GM18907 (cell line): ENCODE measurements at regions not wholly inside any gene's neighbourhood (a gene's known extent, or its start where the extent isn't known, plus 50 kb on each side); places are given as distances from the start of the nearest gene placed in this dataset.

Experiments
- ATAC-seq: cut with Tn5 transposase; IDR thresholded peaks from one replicate; pipeline ENCODE4 v1.9.1; 2021; ENCODE audit warnings: mild to moderate bottlenecking, moderate library complexity; ENCODE audit not compliant: unreplicated experiment

- no peak for ATAC-seq
Measured at GRCh38 chr7:51645702-51646298, 329.2 kb upstream of the COBL start.

- no peak for ATAC-seq
Measured at GRCh38 chr7:51645255-51645654, 328.6 kb upstream of the COBL start.

- no peak for ATAC-seq
Measured at GRCh38 chr7:51644216-51644615, 327.6 kb upstream of the COBL start.

GRCh38 chr7:51640841-51641240 is 324.2 kb upstream of the COBL start:
- no peak for ATAC-seq

GRCh38 chr7:51639661-51640334 is 323.2 kb upstream of the COBL start:
- ATAC-seq, result no peak

GRCh38 chr7:51636503-51636902 is 319.9 kb upstream of the COBL start:
- no peak for ATAC-seq

GRCh38 chr7:51635775-51636174 is 319.2 kb upstream of the COBL start:
- no peak for ATAC-seq

- no peak for ATAC-seq
Measured at GRCh38 chr7:51634538-51634937, 317.9 kb upstream of the COBL start.

- no peak for ATAC-seq
Measured at GRCh38 chr7:51634025-51634424, 317.4 kb upstream of the COBL start.

GRCh38 chr7:51633596-51633995 is 317.0 kb upstream of the COBL start:
- no peak for ATAC-seq

- no peak for ATAC-seq
Measured at GRCh38 chr7:51633006-51633405, 316.4 kb upstream of the COBL start.

GRCh38 chr7:51630933-51631332 is 314.3 kb upstream of the COBL start:
- ATAC-seq, result no peak

GRCh38 chr7:51629206-51629605 is 312.6 kb upstream of the COBL start:
- no peak for ATAC-seq

- no peak for ATAC-seq
Measured at GRCh38 chr7:51621956-51622355, 305.3 kb upstream of the COBL start.

- ATAC-seq, result no peak
Measured at GRCh38 chr7:51620706-51621105, 304.1 kb upstream of the COBL start.

GRCh38 chr7:51619880-51620279 is 303.3 kb upstream of the COBL start:
- ATAC-seq, result no peak

GRCh38 chr7:51617686-51618085 is 301.1 kb upstream of the COBL start:
- ATAC-seq, result no peak

GRCh38 chr7:51613911-51614357 is 297.3 kb upstream of the COBL start:
- ATAC-seq, result no peak

GRCh38 chr7:51611937-51612336 is 295.3 kb upstream of the COBL start:
- ATAC-seq, result no peak

GRCh38 chr7:51607447-51607846 is 290.8 kb upstream of the COBL start:
- ATAC-seq, result no peak

GRCh38 chr7:51606601-51607154 is 290.1 kb upstream of the COBL start:
- no peak for ATAC-seq

GRCh38 chr7:51602376-51602775 is 285.8 kb upstream of the COBL start:
- no peak for ATAC-seq

- ATAC-seq, result no peak
Measured at GRCh38 chr7:51601461-51601860, 284.9 kb upstream of the COBL start.
